HCT116 (cell line): ENCODE measurements at regions not wholly inside any gene's neighbourhood (a gene's known extent, or its start where the extent isn't known, plus 50 kb on each side); places are given as distances from the start of the nearest gene placed in this dataset.

Experiments used
- ATAC-seq: fragments of 200-7000 bp; cut with Tn5 transposase; 2 replicates; pipeline ENCODE4 v1.9.1; 2020; ENCODE audit warnings: mild to moderate bottlenecking, moderate library complexity
- BruUV-seq: library from RNA; stranded (reverse); fragments of 400-500 nt; replicated peaks from 2 replicates; lab custom pipeline; 2021; lab: Mats Ljungman, UMichigan
- CTCF ChIA-PET: fragments of 300-600 bp; sonication (Branson Sonifier 250); formaldehyde crosslinking; loops from one replicate; lab custom pipeline; 2021; ENCODE audit warnings: antibody characterized with exemption; lab: Charles Lee
- POLR2A ChIA-PET: fragments of 300-600, 350-600 bp; sonication (Branson Sonifier 250); formaldehyde crosslinking; loops from one replicate; lab custom pipeline; 2021; ENCODE audit warnings: antibody characterized with exemption; lab: Charles Lee
- RAD21 ChIA-PET, 2 experiments: fragments of 300-600 bp; sonication (Branson Sonifier 250); formaldehyde crosslinking; loops; one replicate each; lab custom pipeline; 2023; ENCODE audit warnings: low total read pairs in 2 of 2; ENCODE audit not compliant: uncharacterized antibody in 2 of 2, unreplicated experiment in 2 of 2, low non-redundant PET in 1 of 2; lab: Charles Lee
- DNase-seq: peaks from one replicate; pipeline ENCODE4 v3.0.0-alpha.2; 2010; ENCODE audit warnings: low read depth, low spot score
- H2AFZ ChIP-seq: fragments of 200-600 bp; shearing (Covaris generic), sonication (generic); 2 replicates; pipeline ENCODE4 v1.6.1; 2017; ENCODE audit warnings: low read depth, mixed run types, mixed read lengths, antibody characterized with exemption, low read length; ENCODE audit not compliant: poor library complexity, severe bottlenecking
- H3K27ac ChIP-seq: 2 replicates; pipeline ENCODE4 v1.5.1; 2012; ENCODE audit warnings: low read depth, low read length
- H3K27me3 ChIP-seq: fragments of 200-600 bp; sonication (generic); 2 replicates; pipeline ENCODE4 v1.6.1; 2016; ENCODE audit warnings: mixed run types, low read length, mixed read lengths; ENCODE audit not compliant: insufficient read depth
- H3K36me3 ChIP-seq, 2 experiments: fragments of 200-500 bp in 1 of 2; fragments of 200-600 bp in 1 of 2; sonication (Bioruptor generic) in 1 of 2; sonication (generic) in 1 of 2; 2 replicates each; pipeline versions ENCODE4 v1.5.1 to v1.6.1; 2014 to 2016; ENCODE audit warnings: low read length in 2 of 2, inconsistent platforms in 1 of 2, mixed read lengths in 1 of 2, mixed run types in 1 of 2; ENCODE audit not compliant: insufficient read depth in 2 of 2, control insufficient read depth in 1 of 2
- H3K4me1 ChIP-seq, 2 experiments: fragments of 200-600 bp in 1 of 2; sonication (generic) in 1 of 2; 2 replicates each; pipeline versions ENCODE4 v1.5.1 to v1.6.1; 2012 to 2017; ENCODE audit warnings: low read length in 2 of 2, inconsistent platforms in 1 of 2, mild to moderate bottlenecking in 1 of 2, mixed read lengths in 1 of 2, mixed run types in 1 of 2, moderate library complexity in 1 of 2; ENCODE audit not compliant: insufficient read depth in 2 of 2, control insufficient read depth in 1 of 2
- H3K4me2 ChIP-seq: fragments of 200-600 bp; sonication (generic); 2 replicates; pipeline ENCODE4 v1.6.1; 2017; ENCODE audit warnings: mixed run types, low read length, mixed read lengths
- H3K4me3 ChIP-seq, 2 experiments: fragments of 200-600 bp in 1 of 2; sonication (generic) in 1 of 2; replicated peaks in 1 of 2; 2 replicates each; pipeline ENCODE4 v1.5.1; 2011 to 2016; ENCODE audit warnings: low read length in 2 of 2, control low read depth in 1 of 2, low read depth in 1 of 2, mild to moderate bottlenecking in 1 of 2, mixed read lengths in 1 of 2, mixed run types in 1 of 2
- H3K79me2 ChIP-seq: fragments of 200-600 bp; sonication (generic); 2 replicates; pipeline ENCODE4 v1.6.1; 2017; ENCODE audit warnings: mild to moderate bottlenecking, mixed run types, low read length, moderate library complexity, mixed read lengths; ENCODE audit not compliant: insufficient read depth
- H3K9ac ChIP-seq: fragments of 200-600 bp; sonication (generic); 2 replicates; pipeline ENCODE4 v1.6.1; 2016; ENCODE audit warnings: low read length, mixed read lengths
- H3K9me2 ChIP-seq: fragments of 200-600 bp; sonication (generic), shearing (Covaris generic); 2 replicates; pipeline ENCODE4 v1.6.1; 2017; ENCODE audit warnings: mixed run types, mild to moderate bottlenecking, moderate library complexity; ENCODE audit not compliant: insufficient read depth
- H3K9me3 ChIP-seq, 2 experiments: fragments of 200-500 bp in 1 of 2; fragments of 200-600 bp in 1 of 2; sonication (Bioruptor generic) in 1 of 2; sonication (generic) in 1 of 2; 2 replicates each; pipeline ENCODE4 v1.6.1; 2014 to 2017; ENCODE audit warnings: low read length in 2 of 2, mixed read lengths in 2 of 2, inconsistent platforms in 1 of 2, low read depth in 1 of 2, mild to moderate bottlenecking in 1 of 2, mixed run types in 1 of 2, moderate library complexity in 1 of 2; ENCODE audit not compliant: control insufficient read depth in 1 of 2, insufficient read depth in 1 of 2
- H4K20me1 ChIP-seq: fragments of 200-600 bp; sonication (generic), shearing (Covaris generic); 2 replicates; pipeline ENCODE4 v1.6.1; 2017; ENCODE audit warnings: mixed run types, mild to moderate bottlenecking, moderate library complexity; ENCODE audit not compliant: insufficient read depth
- CBX3 ChIP-seq: IDR thresholded peaks from 2 replicates; pipeline ENCODE4 v1.6.1; 2012; ENCODE audit warnings: low read depth
- CEBPB ChIP-seq: IDR thresholded peaks from 2 replicates; pipeline ENCODE4 v1.6.1; 2012; ENCODE audit warnings: low read depth
- ELF1 ChIP-seq: IDR thresholded peaks from 2 replicates; pipeline ENCODE4 v1.6.1; 2012; ENCODE audit warnings: low read depth, borderline replicate concordance
- EZH2 ChIP-seq: fragments of 200-600 bp; sonication (generic); IDR thresholded peaks from 2 replicates; pipeline ENCODE4 v1.6.1; 2017; ENCODE audit warnings: antibody characterized with exemption, mixed run types
- EZH2phosphoT487 ChIP-seq: fragments of 200-600 bp; IDR thresholded peaks from 2 replicates; pipeline ENCODE4 v1.6.1; 2018; ENCODE audit warnings: antibody characterized with exemption, borderline replicate concordance
- JUND ChIP-seq: IDR thresholded peaks from 2 replicates; pipeline ENCODE4 v1.6.1; 2012
- POLR2A ChIP-seq: IDR thresholded peaks from 2 replicates; pipeline ENCODE4 v1.7.0; 2011; ENCODE audit warnings: borderline replicate concordance; ENCODE audit not compliant: insufficient read depth, insufficient read length; ENCODE audit errors: extremely low read depth
- POLR2AphosphoS5 ChIP-seq: IDR thresholded peaks from 2 replicates; pipeline ENCODE4 v1.6.1; 2011; ENCODE audit warnings: mild to moderate bottlenecking, low read depth, low read length, moderate library complexity
- SRF ChIP-seq: IDR thresholded peaks from 2 replicates; pipeline ENCODE4 v1.6.1; 2012; ENCODE audit warnings: low read depth
- TCF7L2 ChIP-seq: IDR thresholded peaks from 2 replicates; pipeline ENCODE4 v1.7.0; 2011; ENCODE audit warnings: borderline replicate concordance, inconsistent platforms; ENCODE audit not compliant: insufficient read depth, insufficient read length; ENCODE audit errors: extremely low read depth
- ZNF274 ChIP-seq: fragments of 200-500 bp; sonication (Bioruptor generic); IDR thresholded peaks from 2 replicates; pipeline ENCODE4 v1.6.1; 2014; ENCODE audit warnings: mild to moderate bottlenecking, low read depth, low read length, inconsistent platforms
- intact Hi-C: fragments of 100-400 bp; cut with micrococcal nuclease; formaldehyde crosslinking; loops from 2 replicates; pipeline ENCODE4 v1.10.0; 2022
- TF ChIP-seq, protein P1 (sequence below): IDR thresholded peaks from 2 replicates; pipeline ENCODE4 v1.6.1; 2012
- TF ChIP-seq, protein P2 (sequence below): IDR thresholded peaks from 2 replicates; pipeline ENCODE4 v1.6.1; 2011; ENCODE audit warnings: mild to moderate bottlenecking, low read length, moderate library complexity; ENCODE audit not compliant: insufficient replicate concordance; ENCODE audit errors: extremely low read depth
- TF ChIP-seq, protein P3 (sequence below): IDR thresholded peaks from 2 replicates; pipeline ENCODE4 v1.6.1; 2012

DNA sequence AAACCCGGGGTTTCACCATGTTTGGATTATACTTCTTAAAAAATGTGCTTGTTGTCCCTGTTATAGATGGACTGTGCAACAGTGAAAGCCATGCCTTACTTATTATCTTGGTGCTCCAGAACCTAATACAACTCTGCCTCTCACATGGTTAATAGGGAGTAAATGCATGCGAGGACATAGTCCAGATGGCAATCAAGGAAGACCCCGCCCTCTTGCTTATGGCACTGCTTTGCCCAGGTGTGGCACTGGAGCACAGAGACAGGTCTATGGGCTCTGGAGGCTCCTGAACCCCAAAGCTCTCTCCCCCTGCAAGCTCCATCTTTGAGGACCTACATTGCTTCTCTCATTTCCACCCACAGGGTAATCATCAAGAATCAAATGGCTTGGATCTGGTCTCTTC, 162.1 kb upstream of the NTF3 start:
- BruUV-seq, result no TSS peak
- H4K20me1 ChIP-seq, result no peaks in the 10 kb centered on the region
- H3K27ac ChIP-seq, result no peak overlapping the region
- POLR2A ChIA-PET, result no interaction called here
- H3K36me3 ChIP-seq, result no peaks in the 10 kb centered on the region
- H3K9me2 ChIP-seq, result no peaks in the 10 kb centered on the region
- no peak for ATAC-seq
- no peak overlapping the region for H3K4me3 ChIP-seq
- no peak overlapping the region for H3K4me2 ChIP-seq
- intact Hi-C loops, result no loop called here
- TF ChIP-seq SRF (no peak), JUND (no peak), POLR2A (no peak), CBX3 (no peak), ELF1 (no peak), EZH2 (no peak), CEBPB (no peak), EZH2phosphoT487 (no peak), POLR2AphosphoS5 (no peak), ZNF274 (no peak), TCF7L2 (no peak)
- TF ChIP-seq, protein P1, sequence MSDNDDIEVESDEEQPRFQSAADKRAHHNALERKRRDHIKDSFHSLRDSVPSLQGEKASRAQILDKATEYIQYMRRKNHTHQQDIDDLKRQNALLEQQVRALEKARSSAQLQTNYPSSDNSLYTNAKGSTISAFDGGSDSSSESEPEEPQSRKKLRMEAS, result no peak
- TF ChIP-seq, protein P2, sequence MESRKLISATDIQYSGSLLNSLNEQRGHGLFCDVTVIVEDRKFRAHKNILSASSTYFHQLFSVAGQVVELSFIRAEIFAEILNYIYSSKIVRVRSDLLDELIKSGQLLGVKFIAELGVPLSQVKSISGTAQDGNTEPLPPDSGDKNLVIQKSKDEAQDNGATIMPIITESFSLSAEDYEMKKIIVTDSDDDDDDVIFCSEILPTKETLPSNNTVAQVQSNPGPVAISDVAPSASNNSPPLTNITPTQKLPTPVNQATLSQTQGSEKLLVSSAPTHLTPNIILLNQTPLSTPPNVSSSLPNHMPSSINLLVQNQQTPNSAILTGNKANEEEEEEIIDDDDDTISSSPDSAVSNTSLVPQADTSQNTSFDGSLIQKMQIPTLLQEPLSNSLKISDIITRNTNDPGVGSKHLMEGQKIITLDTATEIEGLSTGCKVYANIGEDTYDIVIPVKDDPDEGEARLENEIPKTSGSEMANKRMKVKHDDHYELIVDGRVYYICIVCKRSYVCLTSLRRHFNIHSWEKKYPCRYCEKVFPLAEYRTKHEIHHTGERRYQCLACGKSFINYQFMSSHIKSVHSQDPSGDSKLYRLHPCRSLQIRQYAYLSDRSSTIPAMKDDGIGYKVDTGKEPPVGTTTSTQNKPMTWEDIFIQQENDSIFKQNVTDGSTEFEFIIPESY, result no peak
- TF ChIP-seq, protein P3, sequence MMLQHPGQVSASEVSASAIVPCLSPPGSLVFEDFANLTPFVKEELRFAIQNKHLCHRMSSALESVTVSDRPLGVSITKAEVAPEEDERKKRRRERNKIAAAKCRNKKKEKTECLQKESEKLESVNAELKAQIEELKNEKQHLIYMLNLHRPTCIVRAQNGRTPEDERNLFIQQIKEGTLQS, result no peak
- no peaks in the 10 kb centered on the region for H3K27me3 ChIP-seq
- H3K9ac ChIP-seq, result no peak overlapping the region
- RAD21 ChIA-PET, result no interaction called here
- no peaks in the 10 kb centered on the region for H3K79me2 ChIP-seq
- H3K9me3 ChIP-seq, result no peaks in the 10 kb centered on the region
- DNase-seq, result no peak
- H2AFZ ChIP-seq, result no peak overlapping the region
- H3K4me1 ChIP-seq, result no peaks in the 10 kb centered on the region
- CTCF ChIA-PET, result no interaction called here
